Retina (tissue), 1 donor: ENCODE measurements at regions not wholly inside any gene's neighbourhood (a gene's known extent, or its start where the extent isn't known, plus 50 kb on each side); places are given as distances from the start of the nearest gene placed in this dataset.
A peak's percentile ranks its signal among the peaks of the same experiment; 100 is the strongest.
"Not testable (repeated sequence)": the region's sequence is repeated elsewhere in the genome, so short reads cannot be mapped to it uniquely, and the experiment has no call there.

Experiments
- DNase-seq: peaks from one replicate; pipeline ENCODE4 v3.0.0-alpha.2; 2016

GRCh38 chr14:54010981-54011380 is 54.4 kb upstream of the BMP4 start:
- no peak for DNase-seq

DNA sequence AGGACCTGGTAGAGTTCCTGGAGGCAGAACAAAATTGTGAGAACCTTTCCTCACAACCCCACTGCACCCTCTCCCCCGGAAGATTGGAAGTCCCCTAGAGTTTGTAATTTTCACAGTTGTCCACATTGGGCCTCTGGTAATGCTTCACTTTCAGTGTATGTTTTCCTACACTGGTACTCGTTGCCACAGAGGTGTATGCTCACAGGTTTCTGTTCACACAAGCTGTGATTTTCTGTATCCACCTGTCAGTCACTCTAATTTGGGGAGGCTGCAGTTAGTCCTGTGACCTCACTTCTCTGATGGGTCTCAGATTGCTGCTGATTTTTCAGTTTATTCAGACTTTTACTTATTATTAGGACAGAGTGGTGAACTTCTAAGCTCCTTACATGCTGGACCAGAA is 66.4 kb upstream of the BMP4 start:
- no peak for DNase-seq

DNA sequence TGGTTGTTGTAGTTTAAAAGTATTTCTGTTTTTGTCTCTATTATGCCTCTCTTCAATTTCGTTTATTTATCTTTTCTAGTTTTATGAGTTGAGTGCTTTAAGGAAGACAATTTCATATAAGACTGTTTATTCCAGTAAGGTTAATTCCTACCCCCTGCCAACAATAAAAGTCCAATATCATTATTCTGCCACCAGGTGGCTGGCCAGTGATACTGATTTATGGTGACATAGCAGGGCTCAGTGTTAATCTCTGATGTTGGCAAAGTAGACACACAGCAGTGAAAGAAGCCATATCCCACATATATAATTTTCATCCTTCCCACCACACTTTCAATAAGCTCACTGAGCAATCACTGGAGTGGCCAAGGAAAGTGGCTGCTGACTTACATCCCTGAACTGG is 69.0 kb upstream of the BMP4 start:
- DNase-seq, result no peak

DNA sequence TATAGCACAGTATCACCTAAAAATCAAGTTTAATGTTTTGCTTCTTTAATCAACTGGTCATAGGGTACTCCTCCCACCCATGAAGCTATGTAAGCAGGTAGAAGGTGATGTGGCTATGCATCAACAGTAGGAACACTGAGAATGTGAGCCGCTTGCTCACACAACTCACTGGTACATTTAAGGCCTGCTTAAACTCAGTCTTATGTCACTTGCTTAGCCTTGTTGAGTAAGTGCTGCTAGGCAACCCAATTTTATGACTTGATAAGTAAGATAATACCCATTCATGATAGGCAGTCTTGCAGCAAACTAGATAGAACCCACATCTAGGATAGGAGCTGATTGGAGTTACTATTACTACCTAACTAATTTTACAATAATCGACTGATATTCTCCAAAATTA is 70.0 kb upstream of the BMP4 start:
- no peak for DNase-seq

DNA sequence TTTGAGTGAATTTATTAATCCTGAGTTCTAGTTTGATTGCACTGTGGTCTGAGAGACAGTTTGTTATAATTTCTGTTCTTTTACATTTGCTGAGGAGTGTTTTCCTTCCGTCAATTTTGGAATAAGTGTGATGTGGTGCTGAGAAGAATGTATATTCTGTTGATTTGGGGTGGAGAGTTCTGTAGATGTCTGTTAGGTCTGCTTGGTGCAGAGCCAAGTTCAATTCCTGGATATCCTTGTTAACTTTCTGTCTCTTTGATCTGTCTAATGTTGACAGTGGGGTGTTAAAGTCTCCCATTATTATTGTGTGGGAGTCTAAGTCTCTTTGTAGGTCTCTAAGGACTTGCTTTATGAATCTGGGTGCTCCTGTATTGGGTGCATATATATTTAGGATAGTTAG is 74.4 kb upstream of the BMP4 start:
- not testable (repeated sequence) for DNase-seq

DNA sequence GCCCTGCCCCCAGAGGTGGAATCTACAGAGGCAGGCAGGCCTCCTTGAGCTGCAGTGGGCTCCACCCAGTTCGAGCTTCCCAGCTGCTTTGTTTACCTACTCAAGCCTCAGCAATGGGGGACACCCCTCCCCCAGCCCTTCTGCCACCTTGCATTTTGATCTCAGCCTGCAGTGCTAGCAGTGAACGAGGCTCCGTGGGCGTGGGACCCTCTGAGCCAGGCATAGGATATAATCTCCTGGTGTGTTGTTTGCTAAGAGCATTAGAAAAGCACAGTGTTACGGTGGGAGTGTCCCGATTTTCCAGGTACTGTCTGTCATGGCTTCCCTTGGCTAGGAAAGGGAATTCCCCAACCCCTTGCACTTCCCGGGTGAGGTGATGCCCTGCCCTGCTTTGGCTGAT is 76.7 kb upstream of the BMP4 start:
- not testable (repeated sequence) for DNase-seq

- no peak for DNase-seq
Observed at GRCh38 chr14:54038724-54039123, 82.1 kb upstream of the BMP4 start.

DNA sequence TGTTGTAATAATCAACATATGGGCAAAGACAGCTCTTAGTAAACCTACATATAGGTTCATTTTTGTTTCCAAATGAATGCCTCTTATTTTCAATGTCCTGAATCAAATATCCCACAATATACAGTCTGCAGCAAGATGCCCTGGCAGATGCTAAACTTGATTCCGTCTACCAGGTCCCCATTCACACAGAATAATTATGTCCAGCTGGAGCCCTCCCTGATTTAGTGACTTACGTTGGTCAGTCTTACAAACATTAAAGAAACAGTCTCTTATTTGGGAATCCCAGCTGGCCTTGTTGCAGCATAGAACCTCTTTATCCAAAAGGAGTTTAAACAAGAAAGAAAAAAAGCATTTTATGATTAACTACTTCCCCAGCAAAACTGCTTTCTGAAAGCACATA is 82.7 kb upstream of the BMP4 start:
- DNase-seq, result no peak

- no peak for DNase-seq
Observed at GRCh38 chr14:54040846-54041245, 84.2 kb upstream of the BMP4 start.

DNA sequence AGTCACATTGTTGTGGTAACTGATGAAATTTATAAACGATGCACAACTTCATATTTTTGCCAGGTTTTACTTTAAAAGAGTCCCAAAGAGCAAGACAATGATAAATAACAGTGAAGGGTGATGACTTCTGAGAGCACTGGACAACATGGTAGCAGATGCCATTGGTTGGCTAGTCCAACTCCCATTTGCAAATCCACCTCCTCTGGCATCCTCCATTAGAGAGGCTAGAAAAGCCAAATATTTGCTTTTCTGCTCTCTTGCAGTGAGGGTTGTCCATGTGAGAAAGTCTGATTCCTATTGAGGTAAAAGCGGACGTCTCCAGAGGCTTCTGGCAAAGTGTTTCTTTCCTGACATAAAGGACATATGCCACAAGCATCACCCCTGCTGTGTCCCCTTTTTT is 89.6 kb upstream of the BMP4 start:
- DNase-seq, result peak; percentile 2

- DNase-seq, result no peak
Observed at GRCh38 chr14:54047645-54048308, 91.2 kb upstream of the BMP4 start.

GRCh38 chr14:54048311-54048710 is 91.7 kb upstream of the BMP4 start:
- DNase-seq, result no peak

GRCh38 chr14:54048736-54049135 is 92.1 kb upstream of the BMP4 start:
- no peak for DNase-seq

DNA sequence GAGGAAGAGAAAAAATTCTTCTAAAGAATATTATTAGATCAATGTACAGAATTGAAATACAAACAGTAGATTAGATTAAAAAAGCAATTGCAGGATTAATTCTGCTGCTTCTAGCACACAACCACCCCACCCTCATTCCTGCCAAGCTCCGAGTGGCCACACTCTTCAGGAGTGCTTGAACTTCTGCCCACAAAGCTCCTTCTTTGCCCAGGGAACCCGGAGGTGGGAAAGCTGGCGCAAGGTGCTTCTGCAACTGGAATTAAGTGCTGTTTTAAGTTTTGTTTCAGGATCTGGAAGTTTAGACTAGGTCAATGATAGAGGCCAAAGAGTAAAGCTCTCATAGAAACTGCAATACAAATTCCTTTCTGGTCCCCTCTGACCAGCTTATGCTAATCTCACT is 94.1 kb upstream of the BMP4 start:
- no peak for DNase-seq

DNA sequence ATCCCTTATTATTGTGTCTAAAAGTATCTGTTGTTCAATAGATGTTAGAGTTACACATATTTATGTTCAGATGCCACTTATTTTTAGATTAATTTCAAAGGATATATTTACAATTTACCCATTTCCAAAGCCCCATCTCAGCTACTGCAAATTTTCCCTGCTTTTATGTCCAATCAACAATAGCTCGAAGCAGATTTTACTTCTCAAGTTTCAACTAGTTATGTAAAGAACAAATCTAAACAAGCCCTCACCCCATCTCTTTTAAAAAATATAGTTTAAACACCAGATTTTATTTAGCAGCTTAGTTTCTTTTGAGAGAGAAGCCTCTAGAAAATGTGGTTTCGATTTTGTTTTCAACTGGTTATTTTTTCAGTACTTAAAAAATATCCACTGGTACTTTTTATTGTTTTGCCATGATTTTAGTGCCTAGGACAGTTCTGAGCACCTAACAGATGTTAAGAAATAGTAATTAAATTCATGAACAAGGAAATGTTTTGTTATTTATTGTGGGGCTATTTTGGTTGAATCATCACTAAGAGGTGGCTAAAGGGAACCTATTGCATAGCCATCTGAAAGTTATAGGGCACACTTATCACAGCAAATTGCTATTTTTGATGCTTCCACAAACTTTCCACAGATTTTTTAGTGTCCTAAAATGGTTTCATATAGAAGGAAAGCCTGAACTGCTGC is 96.2 kb upstream of the BMP4 start:
- no peak for DNase-seq

GRCh38 chr14:54053386-54053745 is 96.7 kb upstream of the BMP4 start:
- DNase-seq, result no peak

- DNase-seq, result no peak
Observed at GRCh38 chr14:54058505-54058904, 101.9 kb upstream of the BMP4 start.

DNA sequence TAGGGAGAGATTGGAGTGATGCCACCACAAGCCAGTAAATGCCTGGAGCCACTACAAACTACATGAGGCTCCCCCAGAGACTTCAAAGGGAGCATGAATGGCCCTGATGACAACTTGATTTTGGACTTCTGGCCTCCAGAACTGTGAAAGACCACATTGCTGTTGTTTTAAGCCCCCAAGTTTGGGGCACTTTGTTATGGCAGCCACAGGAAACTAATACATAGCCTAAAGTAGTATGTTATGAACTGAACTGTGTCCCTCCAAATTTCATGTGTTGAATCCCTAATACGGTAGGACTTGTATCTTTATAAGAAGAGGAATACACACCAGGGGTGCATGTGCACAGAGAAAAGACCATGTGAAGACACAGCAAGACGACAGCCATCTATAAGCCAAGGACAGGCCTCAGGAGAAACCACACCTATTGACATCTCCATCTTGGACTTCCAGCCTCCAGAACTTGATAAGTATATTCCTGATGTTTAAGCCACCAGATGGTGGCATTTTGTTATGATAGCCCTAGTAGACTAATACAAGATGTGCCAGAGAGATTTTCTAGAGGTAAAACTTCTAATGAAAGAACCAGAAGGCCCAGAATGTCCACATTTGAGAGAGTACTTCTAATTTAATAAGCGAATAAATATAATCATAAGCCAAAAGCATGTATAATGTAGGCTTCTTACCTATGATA is 127.1 kb upstream of the BMP4 start:
- DNase-seq, result no peak

DNA sequence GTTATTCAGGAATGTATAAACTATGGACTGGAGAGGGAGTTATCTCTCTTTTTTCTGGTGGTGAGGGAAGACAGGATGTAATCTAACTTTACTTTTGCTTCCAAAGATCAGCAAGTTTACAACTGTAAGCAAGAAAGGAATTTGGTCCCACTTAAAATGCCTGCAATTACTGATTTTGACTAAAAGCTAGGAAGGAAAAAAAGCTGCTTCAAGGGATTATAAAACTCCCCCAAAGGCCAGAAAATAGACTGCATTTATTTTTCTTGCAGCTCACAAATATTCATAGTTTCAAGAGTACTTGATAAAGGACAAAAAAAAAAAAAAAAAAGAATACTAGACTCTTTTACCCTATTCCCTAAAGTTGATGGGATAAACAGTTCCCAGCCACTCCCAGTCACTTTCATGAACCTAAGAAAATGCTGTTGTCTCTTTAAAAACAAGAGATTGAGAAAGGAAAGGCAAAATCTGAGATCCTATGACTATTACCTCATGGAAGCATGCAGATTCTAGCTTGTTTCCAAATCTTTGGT is 128.7 kb upstream of the BMP4 start:
- DNase-seq, result no peak

DNA sequence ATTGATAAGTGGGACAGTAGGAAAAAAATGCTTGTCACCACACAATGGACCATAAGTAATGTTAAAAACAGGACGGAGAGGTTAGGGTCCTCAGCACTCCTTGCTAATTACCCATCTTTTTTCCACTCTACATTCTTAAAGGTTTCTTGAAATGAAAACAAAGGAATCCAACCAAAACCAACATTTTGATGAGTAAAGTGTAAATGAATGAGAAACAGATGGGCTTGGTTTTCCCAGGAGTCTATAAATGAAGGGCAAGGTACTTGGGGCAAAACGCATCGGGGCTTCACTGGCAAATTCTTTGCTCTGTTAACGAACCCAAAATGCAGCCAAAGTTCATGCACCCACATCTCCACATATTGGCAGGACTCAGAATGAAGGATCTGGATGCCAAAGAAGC is 129.2 kb upstream of the BMP4 start:
- DNase-seq, result no peak

- no peak for DNase-seq
Observed at GRCh38 chr14:54086767-54087166, 130.1 kb upstream of the BMP4 start.

DNA sequence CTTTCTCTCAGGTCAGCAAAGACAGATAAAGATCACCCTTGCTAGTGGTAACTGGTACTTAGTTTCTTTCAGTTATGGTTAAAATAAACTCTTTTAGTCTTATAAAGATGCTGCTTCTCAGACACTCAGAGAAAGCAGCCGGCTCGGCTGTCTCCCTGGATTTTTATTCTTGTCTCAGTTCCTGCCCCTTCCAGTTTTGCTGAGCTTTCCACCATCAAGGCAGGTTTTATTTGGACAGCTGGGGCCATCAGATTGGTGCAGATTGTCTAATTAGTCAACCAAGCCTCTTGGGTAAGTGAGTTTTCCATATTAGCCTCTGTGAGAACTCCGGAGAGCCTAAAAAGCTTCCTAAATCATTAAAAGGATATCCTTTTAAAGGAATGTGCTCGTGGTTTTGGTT is 130.8 kb upstream of the BMP4 start:
- no peak for DNase-seq

GRCh38 chr14:54088271-54088670 is 131.6 kb upstream of the BMP4 start:
- no peak for DNase-seq

GRCh38 chr14:54090274-54090673 is 133.6 kb upstream of the BMP4 start:
- DNase-seq, result no peak
